Uterus (tissue), 3 donors: ENCODE measurements at regions not wholly inside any gene's neighbourhood (a gene's known extent, or its start where the extent isn't known, plus 50 kb on each side); places are given as distances from the start of the nearest gene placed in this dataset.

Experiments
- DNase-seq, 2 donors: peaks; one replicate each; pipeline ENCODE4 v3.0.0-alpha.2; 2019 to 2020
- H3K27ac ChIP-seq, 2 donors: fragments of 200-600 bp; sonication (generic); 1 replicate in 1 of 2; 2 replicates in 1 of 2; pipeline ENCODE4 v1.5.1; 2016 to 2018
- H3K27me3 ChIP-seq, 2 donors: fragments of 200-600 bp; sonication (generic); one replicate each; pipeline ENCODE4 v1.5.1; 2018 to 2019; ENCODE audit warnings: control low read depth in 1 of 2
- H3K36me3 ChIP-seq, 2 donors: fragments of 200-600 bp; sonication (generic); one replicate each; pipeline ENCODE4 v1.5.1; 2019; ENCODE audit warnings: control low read depth in 1 of 2
- H3K4me1 ChIP-seq, 2 donors: fragments of 200-600 bp; sonication (generic); one replicate each; pipeline ENCODE4 v1.5.1; 2018 to 2019; ENCODE audit warnings: control low read depth in 1 of 2
- H3K4me3 ChIP-seq, 2 donors: fragments of 200-600 bp; sonication (generic); 1 replicate in 1 of 2; 2 replicates in 1 of 2; pipeline ENCODE4 v1.5.1; 2018 to 2019; ENCODE audit warnings: mild to moderate bottlenecking in 1 of 2
- H3K9me3 ChIP-seq, 2 donors: fragments of 200-600 bp; sonication (generic); one replicate each; pipeline ENCODE4 v1.5.1; 2019; ENCODE audit warnings: control low read depth in 1 of 2
- POLR2A ChIP-seq, 2 donors: fragments of 450-650 bp; IDR thresholded peaks; one replicate each; pipeline ENCODE4 v1.6.1; 2016; ENCODE audit warnings: antibody characterized with exemption in 2 of 2, mild to moderate bottlenecking in 1 of 2, moderate library complexity in 1 of 2
- intact Hi-C: fragments of 100-400 bp; cut with DNase I; formaldehyde crosslinking; loops from one replicate; pipeline ENCODE4 v1.15.1; 2023; ENCODE audit warnings: low total_unique reads
- TF ChIP-seq, protein P1 (sequence below), 4 experiments: fragments of 200-600 bp in 2 of 4; fragments of 450-650 bp in 2 of 4; sonication (generic) in 2 of 4; IDR thresholded peaks; one replicate each; pipeline ENCODE4 v1.5.1; 2016 to 2019; ENCODE audit warnings: antibody characterized with exemption in 4 of 4, mild to moderate bottlenecking in 2 of 4, moderate library complexity in 1 of 4
- donor health status: DM: yes; HTN: yes; CAD: no.

DNA sequence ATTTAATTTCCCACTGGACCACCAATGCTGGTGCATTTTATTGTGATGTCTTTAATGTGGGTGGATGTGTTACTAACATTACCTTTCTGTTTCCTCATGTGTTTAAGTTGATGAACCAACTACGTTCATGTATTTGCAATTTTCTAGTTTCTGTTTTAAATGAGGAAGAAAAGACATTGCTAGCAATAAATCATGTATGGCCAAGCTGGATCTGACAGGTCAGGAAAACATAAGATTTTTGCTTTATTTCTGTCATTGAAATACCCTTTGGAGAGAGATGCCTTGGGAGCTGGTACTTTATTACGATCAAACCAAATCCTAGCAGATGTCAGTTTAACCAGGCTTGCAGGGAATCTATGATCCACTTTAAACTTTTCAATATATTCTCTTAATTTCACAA, 553.2 kb downstream of the RFC3 start:
- DNase-seq = no peak
- intact Hi-C loops = no loop called here
- no peak for TF ChIP-seq POLR2A (IDR thresholded peaks at IDR 0.05)
- TF ChIP-seq, protein P1, sequence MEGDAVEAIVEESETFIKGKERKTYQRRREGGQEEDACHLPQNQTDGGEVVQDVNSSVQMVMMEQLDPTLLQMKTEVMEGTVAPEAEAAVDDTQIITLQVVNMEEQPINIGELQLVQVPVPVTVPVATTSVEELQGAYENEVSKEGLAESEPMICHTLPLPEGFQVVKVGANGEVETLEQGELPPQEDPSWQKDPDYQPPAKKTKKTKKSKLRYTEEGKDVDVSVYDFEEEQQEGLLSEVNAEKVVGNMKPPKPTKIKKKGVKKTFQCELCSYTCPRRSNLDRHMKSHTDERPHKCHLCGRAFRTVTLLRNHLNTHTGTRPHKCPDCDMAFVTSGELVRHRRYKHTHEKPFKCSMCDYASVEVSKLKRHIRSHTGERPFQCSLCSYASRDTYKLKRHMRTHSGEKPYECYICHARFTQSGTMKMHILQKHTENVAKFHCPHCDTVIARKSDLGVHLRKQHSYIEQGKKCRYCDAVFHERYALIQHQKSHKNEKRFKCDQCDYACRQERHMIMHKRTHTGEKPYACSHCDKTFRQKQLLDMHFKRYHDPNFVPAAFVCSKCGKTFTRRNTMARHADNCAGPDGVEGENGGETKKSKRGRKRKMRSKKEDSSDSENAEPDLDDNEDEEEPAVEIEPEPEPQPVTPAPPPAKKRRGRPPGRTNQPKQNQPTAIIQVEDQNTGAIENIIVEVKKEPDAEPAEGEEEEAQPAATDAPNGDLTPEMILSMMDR (IDR thresholded peaks at IDR 0.05) = no peak
- Histone ChIP-seq H3K4me3 (no peak overlapping the region), H3K27ac (no peak overlapping the region), H3K9me3 (no peaks in the 10 kb centered on the region), H3K4me1 (no peaks in the 10 kb centered on the region), H3K36me3 (no peaks in the 10 kb centered on the region), H3K27me3 (no peaks in the 10 kb centered on the region)

DNA sequence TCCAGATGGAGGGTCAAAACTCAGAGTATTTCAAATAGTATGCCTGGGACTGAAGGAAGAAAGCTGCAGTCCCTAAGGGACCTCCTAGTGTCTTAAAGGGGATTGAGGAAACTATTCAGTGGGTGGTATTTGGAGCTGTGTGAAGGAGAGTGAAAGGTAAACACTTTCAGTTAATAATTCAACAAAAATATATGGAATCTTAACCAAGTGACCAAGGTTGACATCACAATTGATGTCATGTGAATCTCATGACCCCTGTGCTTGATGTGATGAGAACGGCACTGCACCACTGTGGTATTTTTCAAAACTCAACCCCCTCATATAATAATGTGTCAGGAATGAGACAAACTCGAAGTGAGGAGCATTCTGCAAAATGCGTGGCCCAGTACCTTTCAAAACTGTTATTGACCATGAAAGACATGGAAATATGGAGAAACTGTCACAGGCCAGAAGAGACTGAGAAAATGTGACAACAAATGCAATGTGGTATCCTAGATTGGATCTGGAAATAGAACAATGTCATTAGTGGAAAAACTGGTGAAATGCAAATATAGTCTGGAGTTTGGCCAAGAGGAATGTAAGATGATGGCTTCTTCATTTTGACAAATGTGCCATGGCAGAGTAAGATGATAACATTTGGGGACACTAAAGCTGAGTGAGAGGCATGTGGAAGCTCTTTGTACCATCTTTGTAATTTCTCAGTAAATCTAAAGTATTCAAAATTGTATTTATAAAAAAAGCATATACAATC, 553.9 kb downstream of the RFC3 start:
- DNase-seq = no peak
- no peaks in the 10 kb centered on the region for H3K4me1 ChIP-seq
- no peaks in the 10 kb centered on the region for H3K36me3 ChIP-seq
- no peaks in the 10 kb centered on the region for H3K9me3 ChIP-seq
- H3K27me3 ChIP-seq = no peaks in the 10 kb centered on the region
- no peak overlapping the region for H3K4me3 ChIP-seq
- TF ChIP-seq, protein P1 (IDR thresholded peaks at IDR 0.05) = no peak
- TF ChIP-seq POLR2A (IDR thresholded peaks at IDR 0.05) = no peak
- no peak overlapping the region for H3K27ac ChIP-seq
- intact Hi-C loops = no loop called here

DNA sequence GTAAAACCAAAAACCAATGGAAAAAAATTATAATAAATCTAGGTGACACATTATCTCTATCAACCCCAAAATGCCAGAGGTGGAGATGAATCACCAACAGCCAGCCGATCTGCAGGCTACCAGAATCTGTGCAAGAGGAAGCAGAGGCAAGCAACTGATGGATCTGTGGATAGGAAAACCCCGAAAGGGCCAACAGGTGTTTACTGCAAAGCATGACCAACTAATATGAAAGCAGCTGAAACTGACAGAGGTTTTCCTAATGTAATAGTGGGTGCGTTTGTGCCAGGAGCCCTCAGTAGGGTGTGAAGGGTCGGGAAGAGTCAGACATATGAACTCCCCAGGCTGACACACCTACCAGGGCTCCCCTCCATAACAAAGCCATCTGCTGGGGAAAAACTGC, 554.6 kb downstream of the RFC3 start:
- H3K9me3 ChIP-seq = no peaks in the 10 kb centered on the region
- H3K27me3 ChIP-seq = no peaks in the 10 kb centered on the region
- TF ChIP-seq, protein P1 (IDR thresholded peaks at IDR 0.05) = no peak
- no peak for TF ChIP-seq POLR2A (IDR thresholded peaks at IDR 0.05)
- intact Hi-C loops = no loop called here
- no peak for DNase-seq
- H3K27ac ChIP-seq = no peak overlapping the region
- no peak overlapping the region for H3K4me3 ChIP-seq
- H3K36me3 ChIP-seq = no peaks in the 10 kb centered on the region
- H3K4me1 ChIP-seq = no peaks in the 10 kb centered on the region

DNA sequence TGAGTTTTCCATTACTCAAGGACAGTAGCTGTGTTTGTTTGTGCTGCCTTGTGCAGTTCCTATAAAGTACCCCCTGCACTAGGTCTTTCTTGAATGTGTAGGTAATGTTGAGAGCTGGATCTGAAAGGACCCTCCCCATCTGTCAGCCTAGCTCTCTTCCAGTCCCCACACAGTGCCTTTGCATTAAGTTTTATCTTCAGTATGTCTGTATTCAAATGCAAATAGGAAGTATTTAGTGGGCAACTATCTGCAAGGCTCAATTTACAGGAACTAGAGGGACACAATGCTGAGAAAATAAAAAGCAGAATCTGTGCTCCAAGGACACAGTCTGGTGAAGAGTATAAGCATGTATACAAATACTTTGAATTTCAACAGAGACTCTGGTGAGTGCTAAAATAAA, 558.5 kb downstream of the RFC3 start:
- TF ChIP-seq POLR2A (IDR thresholded peaks at IDR 0.05) = no peak
- TF ChIP-seq, protein P1 (IDR thresholded peaks at IDR 0.05) = no peak
- no peaks in the 10 kb centered on the region for H3K36me3 ChIP-seq
- DNase-seq = no peak
- intact Hi-C loops = no loop called here
- H3K4me3 ChIP-seq = no peak overlapping the region
- no peaks in the 10 kb centered on the region for H3K4me1 ChIP-seq
- no peaks in the 10 kb centered on the region for H3K27me3 ChIP-seq
- no peaks in the 10 kb centered on the region for H3K9me3 ChIP-seq
- no peak overlapping the region for H3K27ac ChIP-seq

DNA sequence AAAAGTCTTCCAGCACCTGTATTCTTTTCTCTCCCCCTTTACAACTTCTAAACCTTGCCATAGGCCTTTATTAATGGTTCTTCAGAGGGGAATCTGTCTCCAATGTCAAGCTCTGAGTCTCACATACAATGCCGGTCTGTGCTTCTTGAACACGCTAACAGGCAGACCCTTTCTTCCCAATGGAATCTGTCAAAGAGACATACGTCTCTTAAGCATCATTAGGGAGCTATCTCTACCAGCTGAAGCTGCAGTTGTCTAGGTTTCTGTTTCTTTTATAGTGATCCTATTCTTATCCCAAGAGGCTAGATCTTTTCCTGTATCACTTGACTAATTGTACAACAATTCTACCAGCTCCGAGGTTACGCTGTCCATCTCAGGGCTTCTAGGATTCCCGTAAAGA, 560.8 kb upstream of the NBEA start:
- Histone ChIP-seq H3K4me3 (no peak overlapping the region), H3K4me1 (no peaks in the 10 kb centered on the region), H3K36me3 (no peaks in the 10 kb centered on the region), H3K27ac (no peak overlapping the region), H3K27me3 (no peaks in the 10 kb centered on the region), H3K9me3 (no peaks in the 10 kb centered on the region)
- TF ChIP-seq POLR2A (IDR thresholded peaks at IDR 0.05) = no peak
- TF ChIP-seq, protein P1 (IDR thresholded peaks at IDR 0.05) = no peak
- intact Hi-C loops = no loop called here
- DNase-seq = no peak
